HEK293T (cell line): ENCODE measurements at regions not wholly inside any gene's neighbourhood (a gene's known extent, or its start where the extent isn't known, plus 50 kb on each side); places are given as distances from the start of the nearest gene placed in this dataset.
"Not testable (repeated sequence)": the region's sequence is repeated elsewhere in the genome, so short reads cannot be mapped to it uniquely, and the experiment has no call there.

Source experiments
- ARNT ChIP-seq: fragments of 450-650 bp; IDR thresholded peaks from 2 replicates; pipeline ENCODE4 v1.6.1; 2017; ENCODE audit warnings: mild to moderate bottlenecking
- BHLHE40 ChIP-seq: fragments of 450-650 bp; IDR thresholded peaks from 2 replicates; pipeline ENCODE4 v1.6.1; 2016; ENCODE audit warnings: mild to moderate bottlenecking, moderate library complexity, borderline replicate concordance
- FOXA1 ChIP-seq: fragments of 450-650 bp; IDR thresholded peaks from 2 replicates; pipeline ENCODE4 v1.6.1; 2016; ENCODE audit warnings: mild to moderate bottlenecking
- FOXK2 ChIP-seq: fragments of 450-650 bp; IDR thresholded peaks from 2 replicates; pipeline ENCODE4 v1.6.1; 2016; ENCODE audit warnings: mild to moderate bottlenecking
- FOXM1 ChIP-seq: fragments of 450-650 bp; IDR thresholded peaks from 2 replicates; pipeline ENCODE4 v1.6.1; 2017; ENCODE audit warnings: mild to moderate bottlenecking, borderline replicate concordance
- HDGF ChIP-seq: fragments of 450-650 bp; IDR thresholded peaks from 2 replicates; pipeline ENCODE4 v1.6.1; 2017; ENCODE audit warnings: antibody characterized with exemption, borderline replicate concordance
- LEF1 ChIP-seq: fragments of 450-650 bp; IDR thresholded peaks from 2 replicates; pipeline ENCODE4 v1.6.1; 2017; ENCODE audit warnings: mild to moderate bottlenecking, borderline replicate concordance
- SP1 ChIP-seq: fragments of 450-650 bp; IDR thresholded peaks from 2 replicates; pipeline ENCODE4 v1.6.1; 2017
- TARDBP ChIP-seq: fragments of 450-650 bp; IDR thresholded peaks from 2 replicates; pipeline ENCODE4 v1.6.1; 2016

GRCh38 chrX:127866857-127867256 lies 185.3 kb downstream of the ACTRT1 start:
- TF ChIP-seq TARDBP, FOXM1, FOXA1, BHLHE40, FOXK2, HDGF, SP1, LEF1: not testable (repeated sequence)
- TF ChIP-seq ARNT = peak; percentile 64; the same call in 1 of the 2 replicates
